BJ (cell line): ENCODE measurements at regions not wholly inside any gene's neighbourhood (a gene's known extent, or its start where the extent isn't known, plus 50 kb on each side); places are given as distances from the start of the nearest gene placed in this dataset.
"Not testable (repeated sequence)": the region's sequence is repeated elsewhere in the genome, so short reads cannot be mapped to it uniquely, and the experiment has no call there.

Experiments
- CTCF ChIA-PET: fragments of 350-600 bp; formaldehyde crosslinking; extraction: SDS; loops from one replicate; lab custom pipeline; 2021; ENCODE audit warnings: antibody characterized with exemption, inconsistent platforms; lab: Yijun Ruan, JAX
- POLR2A ChIA-PET: fragments of 300-600 bp; sonication (Branson Sonifier 250); formaldehyde crosslinking; extraction: SDS; loops from one replicate; lab custom pipeline; 2021; ENCODE audit warnings: antibody characterized with exemption; lab: Charles Lee
- DNase-seq: peaks from one replicate; pipeline ENCODE4 v3.0.0-alpha.2; 2011; ENCODE audit warnings: low read depth
- H3K27me3 ChIP-seq: 2 replicates; pipeline ENCODE4 v1.6.0; 2011; ENCODE audit warnings: low read length; ENCODE audit not compliant: control insufficient read depth, insufficient read depth
- H3K36me3 ChIP-seq: 2 replicates; pipeline ENCODE4 v1.5.1; 2011; ENCODE audit warnings: low read length; ENCODE audit not compliant: control insufficient read depth, insufficient read depth
- H3K4me3 ChIP-seq: 2 replicates; pipeline ENCODE4 v1.5.1; 2011; ENCODE audit warnings: low read depth, mild to moderate bottlenecking, control low read depth, low read length
- TF ChIP-seq, protein P1 (sequence below): IDR thresholded peaks from 2 replicates; pipeline ENCODE4 v1.5.1; 2011; ENCODE audit warnings: low read depth, mild to moderate bottlenecking, control low read depth, inconsistent platforms, low read length, moderate library complexity; ENCODE audit not compliant: insufficient read depth

GRCh38 chr14:83974647-83975163 lies 1555.2 kb upstream of the FLRT2 start:
- Histone ChIP-seq H3K4me3 (no peak overlapping the region), H3K36me3 (no peaks in the 10 kb centered on the region), H3K27me3 (no peaks in the 10 kb centered on the region)
- no peak for DNase-seq
- CTCF ChIA-PET, result no interaction called here
- POLR2A ChIA-PET, result no interaction called here
- TF ChIP-seq, protein P1, sequence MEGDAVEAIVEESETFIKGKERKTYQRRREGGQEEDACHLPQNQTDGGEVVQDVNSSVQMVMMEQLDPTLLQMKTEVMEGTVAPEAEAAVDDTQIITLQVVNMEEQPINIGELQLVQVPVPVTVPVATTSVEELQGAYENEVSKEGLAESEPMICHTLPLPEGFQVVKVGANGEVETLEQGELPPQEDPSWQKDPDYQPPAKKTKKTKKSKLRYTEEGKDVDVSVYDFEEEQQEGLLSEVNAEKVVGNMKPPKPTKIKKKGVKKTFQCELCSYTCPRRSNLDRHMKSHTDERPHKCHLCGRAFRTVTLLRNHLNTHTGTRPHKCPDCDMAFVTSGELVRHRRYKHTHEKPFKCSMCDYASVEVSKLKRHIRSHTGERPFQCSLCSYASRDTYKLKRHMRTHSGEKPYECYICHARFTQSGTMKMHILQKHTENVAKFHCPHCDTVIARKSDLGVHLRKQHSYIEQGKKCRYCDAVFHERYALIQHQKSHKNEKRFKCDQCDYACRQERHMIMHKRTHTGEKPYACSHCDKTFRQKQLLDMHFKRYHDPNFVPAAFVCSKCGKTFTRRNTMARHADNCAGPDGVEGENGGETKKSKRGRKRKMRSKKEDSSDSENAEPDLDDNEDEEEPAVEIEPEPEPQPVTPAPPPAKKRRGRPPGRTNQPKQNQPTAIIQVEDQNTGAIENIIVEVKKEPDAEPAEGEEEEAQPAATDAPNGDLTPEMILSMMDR, result no peak

DNA sequence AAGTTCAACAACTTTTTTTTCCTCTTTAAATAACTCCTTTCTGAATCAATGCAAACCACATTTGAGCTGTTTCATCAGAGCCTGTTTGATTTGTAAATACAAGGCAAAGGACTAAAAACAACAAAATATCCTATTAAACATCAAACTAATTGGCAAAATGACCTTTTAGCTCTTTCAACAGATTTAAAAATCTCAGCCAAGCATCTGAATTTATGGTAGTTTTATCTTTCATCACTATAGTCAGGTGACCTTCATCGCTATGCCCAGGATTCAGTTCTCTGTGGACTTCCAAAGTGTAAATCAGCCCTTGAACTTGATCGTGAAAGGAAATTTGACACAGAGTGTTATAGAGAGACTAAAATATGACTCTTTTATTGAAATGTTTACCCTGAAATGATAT lies 1554.5 kb upstream of the FLRT2 start:
- ChIA-PET POLR2A (no interaction called here), CTCF (interaction anchor here (0.6 kb wide), 1 partner anchor 1720 kb away, joined by 3 read pairs; no protein-coding TSS in a partner anchor)
- no peak for DNase-seq
- TF ChIP-seq, protein P1, result no peak
- Histone ChIP-seq H3K4me3 (no peak overlapping the region), H3K27me3 (no peaks in the 10 kb centered on the region), H3K36me3 (no peaks in the 10 kb centered on the region)

DNA sequence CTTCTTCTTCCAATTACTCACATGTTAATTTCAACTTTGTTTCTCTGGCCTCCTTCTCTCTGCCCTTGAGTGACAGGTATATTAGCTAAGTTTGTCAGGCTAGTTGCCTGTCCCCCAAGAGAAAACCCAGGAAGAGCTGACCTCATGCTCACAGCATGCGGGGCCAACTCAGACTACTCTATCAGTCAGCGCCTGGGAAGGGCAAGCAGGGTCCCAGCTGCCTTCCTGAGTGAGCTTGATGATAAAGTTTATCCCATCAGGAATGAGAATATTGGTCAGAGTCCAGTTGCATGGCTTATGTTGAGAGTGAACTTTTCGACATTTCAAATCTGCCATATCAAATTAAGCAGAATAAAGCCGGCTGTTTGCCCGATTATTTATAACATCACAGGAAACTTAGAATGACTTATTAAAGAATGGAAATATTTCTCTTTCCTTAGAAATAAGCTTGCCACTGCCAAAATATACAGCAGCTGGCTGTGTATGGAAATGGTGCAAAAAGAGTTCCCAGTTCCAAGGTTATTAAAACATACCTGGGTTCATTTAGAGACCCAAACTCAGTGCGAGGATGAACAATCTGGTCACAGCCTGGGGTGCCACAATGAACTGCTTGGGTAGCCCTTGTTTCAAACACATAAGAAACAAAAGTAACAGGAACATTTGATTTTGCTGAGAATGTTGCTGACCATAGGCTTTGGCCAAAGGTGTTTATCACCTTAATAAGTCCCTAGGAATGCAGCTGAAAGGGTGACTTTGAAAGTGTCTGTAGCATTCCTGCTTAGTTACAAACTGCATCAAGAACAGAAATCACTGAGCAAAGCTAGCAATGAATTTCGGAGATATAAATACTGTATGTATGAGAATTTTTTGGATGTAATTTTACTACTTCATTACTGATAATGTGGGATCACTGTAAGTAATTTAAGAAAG lies 1553.8 kb upstream of the FLRT2 start:
- H3K27me3 ChIP-seq, result no peaks in the 10 kb centered on the region
- DNase-seq, result no peak
- no peak overlapping the region for H3K4me3 ChIP-seq
- CTCF ChIA-PET, result interaction anchor here (0.6 kb wide), 1 partner anchor 1720 kb away, joined by 3 read pairs; no protein-coding TSS in a partner anchor
- POLR2A ChIA-PET, result no interaction called here
- TF ChIP-seq, protein P1, result no peak
- H3K36me3 ChIP-seq, result no peaks in the 10 kb centered on the region

DNA sequence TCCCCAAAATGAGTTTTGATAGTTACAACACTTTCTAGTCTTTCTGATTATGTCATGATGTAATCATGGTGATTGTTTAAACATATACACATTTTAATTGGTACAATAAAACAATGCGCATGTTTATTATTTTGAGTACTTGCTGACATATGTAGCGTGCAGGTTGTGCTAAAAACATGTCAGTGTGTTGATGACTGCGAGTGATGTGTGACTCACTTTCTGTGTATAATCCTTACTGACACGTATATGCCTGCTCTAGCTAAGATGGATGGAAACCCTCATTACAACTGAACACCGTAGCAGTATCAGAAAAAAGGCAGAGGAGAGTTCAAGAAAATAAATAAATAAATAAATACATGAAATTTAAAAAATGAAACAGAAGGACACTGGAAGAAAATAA lies 1552.4 kb upstream of the FLRT2 start:
- POLR2A ChIA-PET, result no interaction called here
- DNase-seq, result no peak
- CTCF ChIA-PET, result no interaction called here
- no peaks in the 10 kb centered on the region for H3K36me3 ChIP-seq
- TF ChIP-seq, protein P1, result no peak
- no peaks in the 10 kb centered on the region for H3K27me3 ChIP-seq
- no peak overlapping the region for H3K4me3 ChIP-seq

GRCh38 chr14:83981676-83982258 lies 1548.2 kb upstream of the FLRT2 start:
- DNase-seq, H3K27me3 ChIP-seq, H3K4me3 ChIP-seq, H3K36me3 ChIP-seq, POLR2A ChIA-PET, CTCF ChIA-PET: not testable (repeated sequence)
